DND-41 (cell line): ENCODE measurements at regions not wholly inside any gene's neighbourhood (a gene's known extent, or its start where the extent isn't known, plus 50 kb on each side); places are given as distances from the start of the nearest gene placed in this dataset.
"Not testable (repeated sequence)": the region's sequence is repeated elsewhere in the genome, so short reads cannot be mapped to it uniquely, and the experiment has no call there.

Experiments used
- ATAC-seq: fragments of 200-7000 bp; cut with Tn5 transposase; 3 replicates; pipeline ENCODE4 v1.9.1; 2021; ENCODE audit warnings: low read depth; ENCODE audit not compliant: insufficient read depth
- DNase-seq: peaks from one replicate; pipeline ENCODE4 v3.0.0-alpha.2; 2020
- H2AFZ ChIP-seq: 2 replicates; pipeline ENCODE4 v1.6.0; 2012; ENCODE audit warnings: low read depth, low read length
- H3K27ac ChIP-seq: 2 replicates; pipeline ENCODE4 v1.5.1; 2012; ENCODE audit warnings: low read length, inconsistent platforms
- H3K27me3 ChIP-seq: fragments of 200-600 bp; sonication (generic); 2 replicates; pipeline ENCODE4 v1.6.0; 2012; ENCODE audit warnings: low read length, mild to moderate bottlenecking, inconsistent platforms; ENCODE audit not compliant: insufficient read depth, poor library complexity
- H3K36me3 ChIP-seq: 2 replicates; pipeline ENCODE4 v1.5.1; 2012; ENCODE audit warnings: low read length, inconsistent platforms; ENCODE audit not compliant: insufficient read depth
- H3K4me1 ChIP-seq: 2 replicates; pipeline ENCODE4 v1.5.1; 2012; ENCODE audit warnings: mild to moderate bottlenecking, low read length; ENCODE audit not compliant: insufficient read depth
- H3K4me2 ChIP-seq: 2 replicates; pipeline ENCODE4 v1.6.0; 2012; ENCODE audit warnings: mild to moderate bottlenecking, moderate library complexity, low read length, inconsistent platforms; ENCODE audit not compliant: insufficient read depth
- H3K4me3 ChIP-seq, 2 experiments: fragments of 200-600 bp in 1 of 2; shearing (Covaris generic) in 1 of 2; 2 replicates each; pipeline ENCODE4 v1.5.1; 2012 to 2016; ENCODE audit warnings: inconsistent platforms in 2 of 2, low read length in 2 of 2, mild to moderate bottlenecking in 2 of 2, low read depth in 1 of 2, moderate library complexity in 1 of 2
- H3K79me2 ChIP-seq: 2 replicates; pipeline ENCODE4 v1.6.0; 2012; ENCODE audit warnings: low read length, inconsistent platforms; ENCODE audit not compliant: insufficient read depth
- H3K9ac ChIP-seq: 2 replicates; pipeline ENCODE4 v1.6.0; 2012; ENCODE audit warnings: low read depth, mild to moderate bottlenecking, inconsistent platforms, low read length, moderate library complexity
- H3K9me3 ChIP-seq: 2 replicates; pipeline ENCODE4 v1.5.1; 2012; ENCODE audit warnings: low read length, moderate library complexity, mild to moderate bottlenecking, inconsistent platforms; ENCODE audit not compliant: insufficient read depth, severe bottlenecking
- H4K20me1 ChIP-seq: 2 replicates; pipeline ENCODE4 v1.6.0; 2012; ENCODE audit warnings: low read length; ENCODE audit not compliant: insufficient read depth
- EZH2 ChIP-seq: IDR thresholded peaks from 3 replicates; pipeline ENCODE4 v1.6.1; 2012; ENCODE audit warnings: borderline replicate concordance, low read depth, mild to moderate bottlenecking, moderate library complexity, low read length, inconsistent platforms; ENCODE audit not compliant: severe bottlenecking
- TF ChIP-seq, protein P1 (sequence below): IDR thresholded peaks from 2 replicates; pipeline ENCODE4 v1.5.1; 2012; ENCODE audit warnings: borderline replicate concordance, low read length, moderate library complexity, mild to moderate bottlenecking; ENCODE audit not compliant: poor library complexity, severe bottlenecking; ENCODE audit errors: extremely low read depth

GRCh38 chr4:85050736-85051135 lies 84.2 kb upstream of the WDFY3 start:
- Histone ChIP-seq H3K27me3 (no peaks in the 10 kb centered on the region), H3K4me3 (no peak overlapping the region), H3K9ac (no peak overlapping the region), H3K36me3 (no peaks in the 10 kb centered on the region), H3K4me2 (no peak overlapping the region), H3K79me2 (no peaks in the 10 kb centered on the region), H3K9me3 (no peaks in the 10 kb centered on the region), H4K20me1 (no peaks in the 10 kb centered on the region), H3K27ac (no peak overlapping the region), H3K4me1 (no peaks in the 10 kb centered on the region), H2AFZ (no peak overlapping the region)
- ATAC-seq (no peak), DNase-seq (no peak)
- TF ChIP-seq, protein P1, sequence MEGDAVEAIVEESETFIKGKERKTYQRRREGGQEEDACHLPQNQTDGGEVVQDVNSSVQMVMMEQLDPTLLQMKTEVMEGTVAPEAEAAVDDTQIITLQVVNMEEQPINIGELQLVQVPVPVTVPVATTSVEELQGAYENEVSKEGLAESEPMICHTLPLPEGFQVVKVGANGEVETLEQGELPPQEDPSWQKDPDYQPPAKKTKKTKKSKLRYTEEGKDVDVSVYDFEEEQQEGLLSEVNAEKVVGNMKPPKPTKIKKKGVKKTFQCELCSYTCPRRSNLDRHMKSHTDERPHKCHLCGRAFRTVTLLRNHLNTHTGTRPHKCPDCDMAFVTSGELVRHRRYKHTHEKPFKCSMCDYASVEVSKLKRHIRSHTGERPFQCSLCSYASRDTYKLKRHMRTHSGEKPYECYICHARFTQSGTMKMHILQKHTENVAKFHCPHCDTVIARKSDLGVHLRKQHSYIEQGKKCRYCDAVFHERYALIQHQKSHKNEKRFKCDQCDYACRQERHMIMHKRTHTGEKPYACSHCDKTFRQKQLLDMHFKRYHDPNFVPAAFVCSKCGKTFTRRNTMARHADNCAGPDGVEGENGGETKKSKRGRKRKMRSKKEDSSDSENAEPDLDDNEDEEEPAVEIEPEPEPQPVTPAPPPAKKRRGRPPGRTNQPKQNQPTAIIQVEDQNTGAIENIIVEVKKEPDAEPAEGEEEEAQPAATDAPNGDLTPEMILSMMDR = no peak

GRCh38 chr4:85051526-85051925 lies 85.0 kb upstream of the WDFY3 start:
- no peak overlapping the region for H3K9ac ChIP-seq
- H3K36me3 ChIP-seq = no peaks in the 10 kb centered on the region
- no peak overlapping the region for H3K4me3 ChIP-seq
- TF ChIP-seq, protein P1 = no peak
- no peak for TF ChIP-seq EZH2
- H3K9me3 ChIP-seq = no peaks in the 10 kb centered on the region
- DNase-seq (no peak), ATAC-seq (no peak)
- H3K4me1 ChIP-seq = no peaks in the 10 kb centered on the region
- H2AFZ ChIP-seq = no peak overlapping the region
- H3K27me3 ChIP-seq = no peaks in the 10 kb centered on the region
- H4K20me1 ChIP-seq = no peaks in the 10 kb centered on the region
- H3K79me2 ChIP-seq = no peaks in the 10 kb centered on the region
- no peak overlapping the region for H3K27ac ChIP-seq
- H3K4me2 ChIP-seq = no peak overlapping the region

GRCh38 chr4:85054925-85055324 lies 88.4 kb upstream of the WDFY3 start:
- H3K27me3 ChIP-seq, H4K20me1 ChIP-seq, H3K36me3 ChIP-seq, H2AFZ ChIP-seq, H3K9ac ChIP-seq, H3K9me3 ChIP-seq, H3K79me2 ChIP-seq, H3K4me3 ChIP-seq, H3K4me1 ChIP-seq, DNase-seq, H3K27ac ChIP-seq, H3K4me2 ChIP-seq, ATAC-seq: not testable (repeated sequence)

GRCh38 chr4:85058551-85058950 lies 92.1 kb upstream of the WDFY3 start:
- Histone ChIP-seq H4K20me1 (no peaks in the 10 kb centered on the region), H3K27me3 (no peaks in the 10 kb centered on the region), H3K4me2 (no peak overlapping the region), H3K9me3 (no peaks in the 10 kb centered on the region), H3K36me3 (no peaks in the 10 kb centered on the region), H3K9ac (no peak overlapping the region), H3K27ac (no peak overlapping the region), H3K79me2 (no peaks in the 10 kb centered on the region), H2AFZ (no peak overlapping the region), H3K4me3 (no peak overlapping the region), H3K4me1 (no peaks in the 10 kb centered on the region)
- no peak for TF ChIP-seq EZH2
- TF ChIP-seq, protein P1 = no peak
- DNase-seq (no peak), ATAC-seq (no peak)
